Endodermal cell (in vitro differentiated cells): ENCODE measurements at regions not wholly inside any gene's neighbourhood (a gene's known extent, or its start where the extent isn't known, plus 50 kb on each side); places are given as distances from the start of the nearest gene placed in this dataset.

Experiments
- DNase-seq: peaks from one replicate; pipeline ENCODE4 v3.0.0-alpha.2; 2017
- H3K27ac ChIP-seq: 2 replicates; pipeline ENCODE4 v1.5.1; 2013; ENCODE audit warnings: mild to moderate bottlenecking, low read depth, low read length, moderate library complexity
- H3K27me3 ChIP-seq: 2 replicates; pipeline ENCODE4 v1.6.1; 2013; ENCODE audit warnings: mild to moderate bottlenecking, low read length, moderate library complexity; ENCODE audit not compliant: insufficient read depth, control insufficient read depth, poor library complexity, severe bottlenecking
- H3K36me3 ChIP-seq: 2 replicates; pipeline ENCODE4 v1.7.0; 2013; ENCODE audit warnings: mild to moderate bottlenecking, low read length, moderate library complexity; ENCODE audit not compliant: control insufficient read depth, insufficient read depth
- H3K4me1 ChIP-seq: one replicate; pipeline ENCODE4 v1.7.0; 2013; ENCODE audit warnings: low read length; ENCODE audit not compliant: control insufficient read depth, insufficient read depth
- H3K4me3 ChIP-seq: 2 replicates; pipeline ENCODE4 v1.5.1; 2013; ENCODE audit warnings: mild to moderate bottlenecking, low read length, moderate library complexity
- H3K9ac ChIP-seq: 2 replicates; pipeline ENCODE4 v1.6.1; 2013; ENCODE audit warnings: mild to moderate bottlenecking, low read length, moderate library complexity; ENCODE audit not compliant: poor library complexity, severe bottlenecking; ENCODE audit errors: extremely low read depth
- H3K9me3 ChIP-seq: 2 replicates; pipeline ENCODE4 v1.6.1; 2013; ENCODE audit warnings: mild to moderate bottlenecking, low read length, moderate library complexity; ENCODE audit not compliant: control insufficient read depth
- H3K27ac Mint-ChIP-seq: 2 replicates; pipeline ENCODE4 v1.8.0; 2020; ENCODE audit warnings: mixed read lengths
- H3K27me3 Mint-ChIP-seq: 2 replicates; pipeline ENCODE4 v1.8.0; 2021; ENCODE audit warnings: mild to moderate bottlenecking, mixed read lengths; ENCODE audit not compliant: insufficient read depth
- H3K36me3 Mint-ChIP-seq: 2 replicates; pipeline ENCODE4 v1.8.0; 2020; ENCODE audit warnings: low read depth, mixed read lengths
- H3K4me1 Mint-ChIP-seq: 2 replicates; pipeline ENCODE4 v1.8.0; 2020; ENCODE audit warnings: mixed read lengths
- H3K4me3 Mint-ChIP-seq: 2 replicates; pipeline ENCODE4 v1.8.0; 2020; ENCODE audit warnings: mild to moderate bottlenecking, moderate library complexity, mixed read lengths
- H3K9me3 Mint-ChIP-seq: 2 replicates; pipeline ENCODE4 v1.8.0; 2020; ENCODE audit warnings: mild to moderate bottlenecking, mixed read lengths
- WGBS, 2 experiments: methylation state at CpG; one replicate each; pipeline versions ENCODE4 v1.1.5 to v1.1.7; 2013; ENCODE audit warnings: missing lambda C conversion rate in 2 of 2, mixed read lengths in 1 of 2; ENCODE audit not compliant: insufficient coverage in 1 of 2, insufficient read length in 1 of 2; 5-methylcytosine and 5-hydroxymethylcytosine counted together
- TF ChIP-seq, protein P1 (sequence below): fragments of 200-600 bp; sonication (generic); conservative IDR thresholded peaks from 2 replicates; pipeline ENCODE4 v1.5.0; 2021; ENCODE audit warnings: antibody characterized with exemption, mild to moderate bottlenecking

DNA sequence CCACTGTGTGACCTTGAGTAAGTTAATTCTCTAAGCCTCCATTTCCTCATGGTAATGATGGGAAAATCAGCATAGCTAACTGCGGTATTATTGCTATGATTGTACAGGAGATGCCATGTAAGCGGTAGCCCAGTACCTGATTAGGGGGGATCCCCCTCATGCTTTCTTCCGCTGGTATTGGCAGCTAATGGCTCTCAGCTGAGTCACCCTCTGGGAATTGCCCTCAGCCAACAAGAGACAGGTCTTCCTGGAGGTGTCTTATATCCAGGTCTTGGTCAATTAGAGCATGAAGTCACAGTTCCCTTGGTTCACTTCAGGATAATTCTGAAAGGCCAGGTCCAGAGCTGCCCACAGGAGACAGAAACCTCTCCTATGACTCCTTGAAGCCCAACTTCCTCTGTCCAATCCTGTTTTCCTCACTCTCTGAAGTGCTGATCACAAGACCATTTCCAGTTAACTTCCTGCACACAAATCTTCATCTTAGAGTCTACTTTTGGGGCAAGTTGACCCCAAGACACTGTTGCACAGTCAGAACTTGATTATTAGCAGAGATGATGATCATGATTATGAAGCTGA is 724.7 kb upstream of the ZNF385D start:
- no peak overlapping the region for H3K27ac Mint-ChIP-seq
- Histone ChIP-seq H3K4me3 (no peak overlapping the region), H3K9ac (no peak overlapping the region), H3K9me3 (no peaks in the 10 kb centered on the region), H3K27ac (no peak overlapping the region), H3K36me3 (no peaks in the 10 kb centered on the region), H3K27me3 (no peaks in the 10 kb centered on the region), H3K4me1 (no peaks in the 10 kb centered on the region)
- H3K36me3 Mint-ChIP-seq = no peaks in the 10 kb centered on the region
- DNase-seq = no peak
- 98 to 100% methylated on average over 2 to 3 of the region's 3 CpGs for WGBS, 2 experiments
- TF ChIP-seq, protein P1, sequence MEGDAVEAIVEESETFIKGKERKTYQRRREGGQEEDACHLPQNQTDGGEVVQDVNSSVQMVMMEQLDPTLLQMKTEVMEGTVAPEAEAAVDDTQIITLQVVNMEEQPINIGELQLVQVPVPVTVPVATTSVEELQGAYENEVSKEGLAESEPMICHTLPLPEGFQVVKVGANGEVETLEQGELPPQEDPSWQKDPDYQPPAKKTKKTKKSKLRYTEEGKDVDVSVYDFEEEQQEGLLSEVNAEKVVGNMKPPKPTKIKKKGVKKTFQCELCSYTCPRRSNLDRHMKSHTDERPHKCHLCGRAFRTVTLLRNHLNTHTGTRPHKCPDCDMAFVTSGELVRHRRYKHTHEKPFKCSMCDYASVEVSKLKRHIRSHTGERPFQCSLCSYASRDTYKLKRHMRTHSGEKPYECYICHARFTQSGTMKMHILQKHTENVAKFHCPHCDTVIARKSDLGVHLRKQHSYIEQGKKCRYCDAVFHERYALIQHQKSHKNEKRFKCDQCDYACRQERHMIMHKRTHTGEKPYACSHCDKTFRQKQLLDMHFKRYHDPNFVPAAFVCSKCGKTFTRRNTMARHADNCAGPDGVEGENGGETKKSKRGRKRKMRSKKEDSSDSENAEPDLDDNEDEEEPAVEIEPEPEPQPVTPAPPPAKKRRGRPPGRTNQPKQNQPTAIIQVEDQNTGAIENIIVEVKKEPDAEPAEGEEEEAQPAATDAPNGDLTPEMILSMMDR = no peak
- no peak overlapping the region for H3K4me3 Mint-ChIP-seq
- no peaks in the 10 kb centered on the region for H3K27me3 Mint-ChIP-seq
- no peaks in the 10 kb centered on the region for H3K9me3 Mint-ChIP-seq
- H3K4me1 Mint-ChIP-seq = no peaks in the 10 kb centered on the region

DNA sequence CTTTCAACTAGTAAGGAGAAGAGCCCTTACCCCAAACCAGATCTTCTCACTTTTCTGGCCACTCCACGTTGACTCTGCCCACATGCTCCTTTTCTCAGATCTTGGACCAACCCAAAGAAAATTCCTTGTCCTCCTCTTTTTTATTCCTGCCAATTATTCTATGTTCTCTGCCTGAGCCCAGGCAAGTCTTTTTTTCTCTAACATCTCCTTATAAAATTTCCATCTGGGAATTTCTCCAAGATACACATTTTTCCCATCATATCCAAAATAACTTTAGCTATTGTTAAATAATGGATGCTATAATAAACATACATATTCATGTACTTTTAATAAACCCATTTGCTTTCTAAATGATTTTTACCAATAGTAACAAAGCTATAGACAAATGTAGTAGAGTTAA is 726.0 kb upstream of the ZNF385D start:
- no peaks in the 10 kb centered on the region for H3K36me3 Mint-ChIP-seq
- no peak for DNase-seq
- H3K27me3 Mint-ChIP-seq = no peaks in the 10 kb centered on the region
- WGBS, 2 experiments = 80% methylated on average over 1 of the region's 1 CpG; no CpG with 5 or more reads in 1 of the 2 experiments
- H3K27ac Mint-ChIP-seq = no peak overlapping the region
- no peaks in the 10 kb centered on the region for H3K4me1 Mint-ChIP-seq
- H3K9me3 ChIP-seq = no peaks in the 10 kb centered on the region
- H3K9ac ChIP-seq = no peak overlapping the region
- no peaks in the 10 kb centered on the region for H3K9me3 Mint-ChIP-seq
- H3K36me3 ChIP-seq = no peaks in the 10 kb centered on the region
- H3K4me3 Mint-ChIP-seq = no peak overlapping the region
- no peak overlapping the region for H3K27ac ChIP-seq
- H3K27me3 ChIP-seq = no peaks in the 10 kb centered on the region
- no peaks in the 10 kb centered on the region for H3K4me1 ChIP-seq
- no peak overlapping the region for H3K4me3 ChIP-seq
- TF ChIP-seq, protein P1 = no peak

DNA sequence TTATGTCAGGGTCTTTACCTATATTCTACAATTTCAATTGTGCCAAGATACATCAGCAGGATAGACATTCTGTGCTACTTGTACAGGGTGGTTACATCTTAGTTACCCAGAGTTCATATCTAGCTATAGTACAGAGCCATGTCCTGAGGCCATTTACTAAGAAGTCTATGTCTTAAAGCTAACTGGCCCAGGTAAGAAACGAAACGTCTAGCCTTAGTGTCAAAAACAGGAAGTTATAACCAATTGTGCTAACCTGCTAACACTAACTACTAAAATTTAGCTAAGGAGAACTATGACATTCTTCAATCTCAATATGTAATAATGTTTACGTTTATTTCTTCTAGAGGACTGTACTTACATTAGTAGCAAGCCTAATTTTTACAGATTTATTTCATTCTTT is 717.2 kb upstream of the UBE2E2 start:
- no peak for DNase-seq
- Mint-ChIP-seq H3K27me3 (no peaks in the 10 kb centered on the region), H3K9me3 (peaks cover 1% of the 10 kb centered on the region), H3K27ac (no peak overlapping the region), H3K4me3 (no peak overlapping the region), H3K36me3 (no peaks in the 10 kb centered on the region), H3K4me1 (no peaks in the 10 kb centered on the region)
- Histone ChIP-seq H3K27ac (no peak overlapping the region), H3K4me1 (no peaks in the 10 kb centered on the region), H3K9me3 (no peaks in the 10 kb centered on the region), H3K9ac (no peak overlapping the region), H3K27me3 (no peaks in the 10 kb centered on the region), H3K36me3 (no peaks in the 10 kb centered on the region), H3K4me3 (no peak overlapping the region)
- WGBS, 2 experiments = 78 to 88% methylated on average over 2 to 3 of the region's 3 CpGs
- TF ChIP-seq, protein P1 = no peak
